HG03469 (cell line): ENCODE measurements at regions not wholly inside any gene's neighbourhood (a gene's known extent, or its start where the extent isn't known, plus 50 kb on each side); places are given as distances from the start of the nearest gene placed in this dataset.

Experiments used
- ATAC-seq: cut with Tn5 transposase; IDR thresholded peaks from one replicate; pipeline ENCODE4 v1.9.1; 2021; ENCODE audit warnings: mild to moderate bottlenecking, moderate library complexity, moderate number of reproducible peaks; ENCODE audit not compliant: unreplicated experiment

DNA sequence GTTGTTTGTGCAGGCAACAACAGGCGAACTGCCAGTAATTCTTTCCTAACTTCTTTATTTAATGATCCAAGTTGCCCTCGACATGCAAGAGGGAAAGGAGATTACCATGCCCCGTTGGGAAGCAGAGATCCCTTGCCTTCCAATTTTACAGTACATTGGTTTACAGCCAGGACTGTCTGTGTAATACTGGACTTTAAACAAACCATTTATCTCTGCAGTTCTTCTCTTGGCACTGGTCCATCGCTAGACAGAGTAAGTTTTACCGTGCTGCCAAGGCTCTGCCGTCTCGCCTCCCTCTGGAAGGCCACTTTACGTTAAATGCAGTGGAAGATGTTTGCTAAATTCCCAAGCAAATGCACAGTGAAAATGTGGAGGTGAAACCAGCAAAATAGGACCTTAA is 660.3 kb upstream of the PRKX start:
- ATAC-seq: no peak

DNA sequence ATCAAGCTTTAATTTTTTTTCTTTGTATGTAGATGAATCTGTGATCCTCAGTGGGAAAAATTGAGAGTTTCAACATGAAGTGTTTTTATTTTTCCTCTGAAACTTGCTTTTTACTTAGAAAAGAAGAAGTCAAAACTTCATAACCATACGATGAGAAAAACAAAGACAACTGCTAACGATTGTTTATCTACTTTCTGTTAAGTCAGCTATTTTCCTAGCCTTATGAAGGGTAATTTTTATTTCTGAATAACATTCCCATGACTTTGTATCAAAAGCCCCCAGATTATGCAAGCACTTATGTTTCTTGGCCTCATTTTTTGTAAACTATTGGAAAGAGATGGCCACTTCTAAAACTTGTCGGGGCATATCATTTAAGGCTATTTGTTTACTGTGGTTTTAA is 645.1 kb upstream of the PRKX start:
- ATAC-seq: no peak

DNA sequence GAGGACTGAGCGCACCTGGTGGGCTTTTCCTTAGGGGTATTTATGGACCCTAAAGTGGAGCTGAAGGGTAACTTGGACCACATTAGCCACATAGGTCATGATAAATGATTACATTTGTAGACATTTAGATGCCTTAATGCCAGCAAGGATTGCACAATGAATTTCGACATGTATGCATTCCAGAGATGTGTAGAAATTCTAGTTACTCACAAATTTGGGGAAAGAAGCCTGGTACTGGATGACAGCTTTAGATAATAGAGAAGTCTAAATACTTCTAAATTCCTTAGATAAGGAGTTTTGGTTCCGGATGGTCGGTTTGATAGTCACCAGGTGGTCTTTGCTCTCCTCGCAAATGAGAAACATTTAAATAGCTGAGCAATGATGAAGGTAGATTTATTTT is 609.5 kb upstream of the PRKX start:
- ATAC-seq: no peak

DNA sequence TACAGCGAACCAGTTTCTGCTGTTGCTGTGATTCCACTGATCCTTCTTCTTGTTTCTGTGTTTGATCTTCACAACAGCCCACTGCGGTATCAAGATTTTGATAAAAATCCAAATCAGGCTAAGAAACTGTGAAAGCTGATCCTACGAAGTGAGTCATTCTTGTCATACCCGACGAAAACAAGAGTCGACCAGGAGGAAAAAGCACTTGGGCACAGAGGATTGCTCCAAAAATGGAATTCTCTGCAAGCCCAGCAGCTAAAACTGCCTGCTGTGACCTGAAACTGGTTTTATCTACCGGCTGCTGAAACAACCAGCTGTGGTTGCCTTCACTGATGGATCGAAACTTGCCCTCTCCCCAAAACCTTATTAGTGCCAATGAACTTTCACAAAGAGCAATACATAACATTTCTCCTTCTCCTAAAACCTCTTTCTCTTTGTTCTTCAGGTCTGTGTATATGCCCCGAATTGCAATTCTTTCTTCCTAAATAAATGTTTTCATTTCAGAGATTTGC is 607.0 kb upstream of the PRKX start:
- ATAC-seq: no peak

DNA sequence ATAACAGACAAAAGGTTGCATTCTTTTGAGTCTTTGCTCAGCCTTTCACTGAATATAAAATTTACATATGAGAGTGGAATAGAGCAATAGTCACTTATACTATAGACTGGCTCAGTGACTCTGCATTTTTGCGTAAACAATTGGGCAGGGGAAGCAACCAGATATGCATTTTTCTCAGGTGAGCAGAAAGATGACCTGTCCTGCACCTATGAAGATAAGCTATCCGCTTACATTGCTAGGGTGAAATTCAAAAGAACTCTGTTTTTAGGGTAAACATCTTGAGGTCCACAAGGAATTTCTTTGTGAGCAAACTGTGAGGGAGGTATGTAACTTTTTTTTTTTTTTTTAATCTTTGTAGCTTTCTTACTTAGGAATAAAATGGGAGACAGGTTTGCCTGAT is 602.4 kb upstream of the PRKX start:
- ATAC-seq: no peak

DNA sequence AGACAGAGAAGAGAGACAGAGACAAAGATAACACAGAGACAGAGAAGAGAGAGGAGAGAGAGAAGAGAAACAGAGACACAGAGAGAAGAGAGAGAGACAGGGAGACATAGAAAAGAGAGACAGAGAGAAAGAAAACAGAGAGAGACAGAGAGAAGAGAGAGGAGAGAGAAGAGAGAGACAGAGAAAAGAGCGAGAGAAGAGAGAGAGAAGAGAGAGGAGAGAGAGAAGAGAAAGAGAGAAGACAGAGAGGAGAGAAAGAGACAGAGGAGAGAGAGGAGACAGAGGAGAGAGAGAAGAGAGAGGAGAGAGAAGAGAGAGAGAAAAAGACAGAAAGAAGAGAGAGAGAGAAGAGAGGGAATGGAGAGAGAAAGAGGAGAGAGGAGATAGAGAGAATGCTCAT is 601.1 kb upstream of the PRKX start:
- ATAC-seq: no peak

DNA sequence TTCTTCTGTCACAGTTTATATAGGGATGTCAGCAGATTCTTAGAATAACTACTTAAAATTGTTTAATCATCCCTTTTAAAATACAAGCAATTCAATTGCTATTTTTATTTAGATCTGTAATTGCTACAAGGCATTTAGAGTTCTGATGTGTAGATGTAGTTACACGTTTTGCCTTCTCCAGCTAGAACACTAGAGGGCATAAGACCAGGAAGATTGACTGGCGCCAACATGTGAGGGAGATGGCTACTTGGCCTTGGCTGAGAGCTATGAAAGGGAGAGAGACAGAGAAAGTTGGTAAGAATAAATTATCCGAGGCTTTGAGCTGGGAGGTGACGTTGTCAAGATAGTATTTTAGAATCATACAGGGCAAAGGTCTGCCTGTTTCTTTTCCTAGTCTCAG is 563.7 kb upstream of the PRKX start:
- no peak for ATAC-seq

DNA sequence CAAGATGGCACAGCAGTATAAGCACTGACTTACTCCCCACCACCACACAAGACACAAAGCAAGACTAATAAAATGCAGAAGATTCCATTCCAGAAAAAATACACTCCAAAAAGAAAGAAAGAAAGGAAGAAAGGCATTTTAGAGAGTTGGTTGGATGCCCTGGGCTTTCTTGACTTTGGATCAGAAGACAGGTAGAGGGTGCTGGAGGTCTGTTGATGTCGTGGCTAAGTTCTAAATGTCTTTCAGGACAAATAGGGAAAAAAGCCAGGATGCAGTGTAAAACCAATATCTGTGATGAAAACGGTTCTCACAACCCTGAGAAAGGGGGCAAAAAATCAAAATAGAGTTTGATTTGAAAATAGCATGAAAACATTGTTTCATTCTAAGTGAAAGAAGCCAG is 555.2 kb upstream of the PRKX start:
- ATAC-seq: no peak

DNA sequence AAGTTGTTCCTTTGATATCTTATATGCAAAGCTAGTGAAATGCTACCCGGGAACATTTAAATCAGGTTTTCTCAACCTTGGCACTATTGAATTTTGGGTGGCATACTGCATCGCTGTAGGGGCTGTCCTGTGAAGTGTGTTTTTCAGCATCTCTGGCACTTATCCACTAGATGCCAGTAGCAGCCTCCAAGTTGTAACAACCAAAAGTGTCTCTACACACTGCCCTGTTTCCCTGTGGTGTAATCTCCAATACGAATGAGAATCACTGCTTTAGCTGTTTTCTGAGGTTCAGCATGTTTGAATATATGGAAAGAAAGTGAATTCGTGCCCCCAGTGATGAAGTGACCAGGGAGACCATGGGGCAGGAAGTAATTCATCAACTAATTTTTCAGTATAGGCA is 551.6 kb upstream of the PRKX start:
- ATAC-seq: no peak

DNA sequence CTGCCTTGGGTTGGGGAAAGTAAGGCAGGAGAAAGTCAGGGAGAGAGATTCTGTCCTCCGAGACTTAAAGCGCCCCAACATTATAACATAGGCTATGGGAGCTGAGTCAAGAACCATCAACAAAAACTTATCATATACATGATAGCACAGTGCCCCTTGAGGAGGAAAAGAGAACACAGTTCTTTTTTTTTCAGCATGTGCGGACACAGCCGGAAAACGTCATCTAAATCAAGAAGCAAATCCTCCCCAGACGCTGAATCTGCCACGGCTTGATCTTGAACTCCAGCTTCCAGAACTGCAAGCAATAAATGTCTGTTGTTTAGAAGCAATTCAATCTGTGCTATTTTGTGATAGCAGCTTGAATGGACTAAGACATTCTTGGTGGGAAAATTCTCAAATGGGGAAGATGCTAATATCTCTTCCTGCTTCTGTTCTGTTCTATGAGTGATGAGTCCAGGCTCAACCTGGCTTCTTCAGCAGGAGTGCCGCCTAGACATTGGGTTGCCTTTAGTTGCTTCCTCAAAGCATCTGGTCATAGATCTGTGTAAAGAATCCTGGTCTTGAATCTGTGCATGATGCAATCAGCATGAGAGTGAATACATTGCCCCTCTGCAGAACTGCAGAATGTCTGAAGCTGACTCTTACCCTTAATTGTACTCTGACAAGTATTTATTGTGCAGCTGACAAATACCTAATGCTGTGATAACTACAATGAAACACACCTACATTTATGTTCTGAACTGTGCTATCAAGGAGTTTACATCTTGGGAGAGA is 549.8 kb upstream of the PRKX start:
- ATAC-seq: no peak

DNA sequence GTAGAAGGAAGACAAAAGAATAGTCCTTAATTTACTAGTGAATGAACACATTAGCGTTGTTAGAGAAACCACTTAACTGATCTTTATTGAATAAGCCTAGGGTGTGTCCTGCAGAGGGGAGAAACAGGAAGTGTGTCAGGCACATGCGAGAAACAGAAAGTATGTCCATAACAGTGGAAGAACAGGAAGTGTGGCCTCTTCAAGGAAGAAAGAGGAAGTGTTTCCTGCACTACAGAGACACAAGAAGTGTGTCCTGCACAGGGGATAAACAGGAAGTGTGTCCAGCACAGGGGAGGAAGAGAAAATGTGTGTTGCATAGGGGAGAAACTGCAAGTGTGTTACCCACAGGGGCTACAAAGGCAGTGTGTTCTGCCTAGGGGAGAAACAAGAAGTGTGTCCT is 539.6 kb upstream of the PRKX start:
- ATAC-seq: no peak

DNA sequence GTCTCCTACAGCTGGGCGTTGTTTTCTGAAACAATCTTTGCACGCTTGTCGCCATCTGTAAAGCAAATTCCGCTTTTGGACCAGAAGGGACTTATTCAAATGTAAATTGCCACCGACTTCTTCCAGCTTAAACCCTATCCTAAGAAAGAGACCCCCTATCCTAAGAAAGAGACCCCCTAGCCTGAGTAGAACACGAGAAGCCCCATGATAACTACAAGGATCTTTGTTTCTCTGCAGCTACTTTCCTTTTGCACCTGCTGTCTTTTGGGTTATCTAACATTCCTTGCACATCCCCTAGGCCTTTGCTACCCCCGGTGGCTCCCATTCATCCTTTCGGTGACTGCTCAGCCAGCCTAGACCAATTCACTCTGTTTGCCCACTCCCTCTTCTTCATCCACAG is 536.0 kb upstream of the PRKX start:
- ATAC-seq: no peak

DNA sequence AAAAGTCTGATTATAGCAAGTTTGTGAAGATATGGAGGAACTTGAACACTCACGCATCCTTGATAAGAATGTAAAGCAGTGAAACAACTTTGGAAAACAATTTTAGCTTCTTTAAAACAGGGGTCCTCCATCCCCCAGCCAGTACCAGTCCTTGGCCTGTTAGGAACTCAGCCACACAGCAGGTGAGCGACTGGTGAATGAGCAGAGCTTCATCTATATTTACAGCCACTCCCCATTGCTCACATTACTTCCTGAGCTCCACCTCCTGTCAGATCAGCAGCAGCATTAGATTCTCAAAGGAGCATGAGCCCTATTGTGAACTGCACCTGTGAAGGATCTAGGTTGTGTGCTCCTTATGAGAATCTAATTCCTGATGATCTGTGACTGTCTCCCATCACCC is 530.3 kb upstream of the PRKX start:
- no peak for ATAC-seq

DNA sequence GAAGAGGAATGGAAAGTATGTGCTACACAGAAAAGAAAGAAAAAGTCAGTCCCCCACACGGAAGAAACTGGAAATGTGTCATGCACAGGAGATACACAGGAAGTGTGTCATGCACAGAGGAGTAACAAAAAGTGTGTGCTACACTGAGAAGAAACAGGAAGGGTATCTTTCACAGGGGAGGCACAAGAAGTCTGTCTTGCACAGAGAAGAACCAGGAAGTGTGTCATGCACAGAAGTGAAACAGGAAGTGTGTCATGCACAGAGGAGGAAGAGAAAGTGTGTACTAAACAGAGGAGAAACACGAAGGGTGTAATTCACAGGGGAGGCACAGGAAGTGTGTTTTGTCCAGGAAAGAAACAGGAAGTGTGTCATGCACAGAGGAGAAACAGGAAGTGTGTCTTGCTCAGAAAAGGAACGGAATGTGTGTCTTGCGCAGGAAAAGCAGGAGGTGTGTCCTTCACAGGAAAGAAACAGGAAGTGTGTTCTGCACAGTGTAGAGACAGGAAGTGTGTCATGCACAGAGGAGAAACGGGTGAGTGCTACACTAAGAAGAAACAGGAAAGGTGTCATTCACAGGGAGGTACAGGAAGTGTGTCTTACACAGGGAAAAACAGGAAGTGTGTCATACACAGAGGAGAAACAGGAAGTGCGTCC is 527.2 kb upstream of the PRKX start:
- ATAC-seq: no peak

DNA sequence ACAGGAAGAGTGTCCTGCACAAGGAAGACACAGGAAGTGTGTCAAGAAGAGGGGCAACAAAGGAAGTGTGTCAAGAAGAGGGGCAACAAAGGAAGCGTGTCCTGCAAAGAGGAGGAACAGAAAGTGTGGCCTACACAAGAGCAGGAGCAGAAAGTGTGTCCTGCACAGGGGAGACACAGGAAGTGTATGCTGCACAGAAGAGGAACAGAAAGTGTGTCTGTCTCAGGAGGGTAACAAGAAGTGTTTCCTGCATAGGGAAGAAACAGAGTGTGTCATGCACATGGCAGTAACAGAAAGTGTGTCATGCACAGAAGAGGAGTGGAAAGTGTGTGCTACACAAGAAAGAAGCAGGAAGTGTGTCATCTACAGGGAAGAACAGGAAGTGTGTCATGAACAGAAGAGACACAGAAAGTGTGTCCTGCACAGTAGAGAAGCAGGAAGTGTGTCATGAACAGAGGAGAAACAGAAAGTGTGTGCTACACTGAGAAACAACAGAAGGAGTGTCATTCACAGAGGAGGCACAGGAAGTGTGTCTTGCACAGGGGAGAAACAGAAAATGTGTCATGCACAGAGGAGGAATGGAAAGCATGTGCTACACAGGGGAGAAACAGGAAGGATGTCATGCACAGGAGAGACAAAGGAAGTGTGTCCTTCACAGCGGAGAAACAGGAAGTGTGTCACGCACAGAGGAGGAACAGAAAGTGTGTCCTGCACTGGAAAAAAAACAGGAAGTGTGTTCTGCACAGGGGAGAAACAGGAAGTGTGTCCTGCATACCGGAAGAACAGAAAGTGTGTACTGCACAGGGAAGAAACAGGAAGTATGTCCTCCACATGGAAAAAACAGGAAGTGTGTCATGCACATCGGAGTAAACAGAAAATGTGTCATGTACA is 526.4 kb upstream of the PRKX start:
- ATAC-seq: no peak

DNA sequence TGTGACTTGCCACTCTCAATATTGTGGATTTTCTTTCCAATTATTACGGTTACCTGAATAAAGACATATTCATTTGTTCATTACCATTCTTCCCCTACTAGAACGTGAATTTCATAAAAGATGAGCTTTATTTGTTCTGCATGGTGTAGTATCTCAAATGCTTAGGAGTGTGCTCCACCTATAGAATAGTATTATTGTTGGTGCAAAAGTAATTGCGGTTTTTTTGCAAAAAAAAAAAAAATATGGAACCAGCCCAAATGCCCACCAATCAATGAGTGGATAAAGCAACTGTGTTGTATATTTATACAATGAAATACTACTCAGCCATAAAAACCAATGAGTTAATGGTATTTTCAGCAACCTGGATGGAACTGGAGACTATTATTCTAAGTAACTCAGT is 525.5 kb upstream of the PRKX start:
- ATAC-seq: no peak

DNA sequence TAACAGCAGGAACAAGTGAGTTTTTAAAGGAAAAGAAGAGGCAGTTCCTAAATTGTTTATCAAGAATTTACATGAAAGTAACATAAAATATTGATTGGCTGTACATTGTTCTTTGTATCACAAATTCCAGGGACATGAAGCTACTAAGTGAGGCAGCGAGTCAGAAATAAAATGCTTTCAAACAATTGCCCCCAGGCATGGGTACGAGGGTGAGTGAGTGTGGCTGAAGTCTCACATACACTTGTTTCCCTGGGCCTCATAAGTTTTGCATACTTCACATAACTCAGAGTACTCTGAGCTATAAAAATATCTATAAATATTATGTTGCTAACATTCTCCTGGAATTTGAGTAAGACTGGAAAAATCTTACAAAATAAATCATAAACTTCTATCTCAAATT is 511.6 kb upstream of the PRKX start:
- no peak for ATAC-seq

DNA sequence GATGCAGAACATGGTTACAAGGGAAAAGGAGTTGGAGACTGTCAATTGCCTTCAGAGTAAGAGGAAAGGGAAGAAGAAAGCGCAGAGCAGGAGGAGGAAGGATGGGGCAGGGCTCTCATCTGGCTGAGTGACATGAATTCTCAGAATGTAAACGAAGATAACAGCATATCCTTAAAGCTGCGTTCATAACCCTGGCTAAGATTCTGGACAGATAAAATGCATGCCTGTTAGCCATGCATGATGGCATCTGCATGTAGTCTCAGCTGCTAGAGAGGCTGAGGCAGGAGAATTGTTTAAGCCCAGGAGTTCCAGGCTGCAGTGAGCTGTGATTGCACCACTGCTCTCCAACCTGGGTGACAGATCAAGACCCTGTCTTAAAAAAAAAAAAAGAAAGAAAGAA is 493.5 kb upstream of the PRKX start:
- ATAC-seq: no peak

DNA sequence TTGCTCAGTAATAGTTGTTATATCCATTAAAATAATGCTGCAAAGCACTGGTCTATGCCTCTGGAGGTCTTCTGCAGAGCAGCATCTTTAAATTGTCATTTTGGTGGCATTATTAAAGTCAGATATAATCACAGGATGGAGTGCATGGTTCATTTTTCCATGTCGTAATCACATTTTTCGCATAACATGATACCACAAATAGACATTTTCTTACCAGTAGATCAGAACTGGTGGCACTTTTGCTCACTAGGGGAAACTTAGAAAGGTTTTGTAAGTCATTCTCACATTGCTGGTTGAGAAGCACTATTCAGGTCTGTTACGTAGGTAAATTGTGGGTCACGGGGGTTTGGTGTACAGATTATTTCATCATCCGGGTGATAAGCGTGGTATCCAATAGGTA is 484.5 kb upstream of the PRKX start:
- no peak for ATAC-seq

DNA sequence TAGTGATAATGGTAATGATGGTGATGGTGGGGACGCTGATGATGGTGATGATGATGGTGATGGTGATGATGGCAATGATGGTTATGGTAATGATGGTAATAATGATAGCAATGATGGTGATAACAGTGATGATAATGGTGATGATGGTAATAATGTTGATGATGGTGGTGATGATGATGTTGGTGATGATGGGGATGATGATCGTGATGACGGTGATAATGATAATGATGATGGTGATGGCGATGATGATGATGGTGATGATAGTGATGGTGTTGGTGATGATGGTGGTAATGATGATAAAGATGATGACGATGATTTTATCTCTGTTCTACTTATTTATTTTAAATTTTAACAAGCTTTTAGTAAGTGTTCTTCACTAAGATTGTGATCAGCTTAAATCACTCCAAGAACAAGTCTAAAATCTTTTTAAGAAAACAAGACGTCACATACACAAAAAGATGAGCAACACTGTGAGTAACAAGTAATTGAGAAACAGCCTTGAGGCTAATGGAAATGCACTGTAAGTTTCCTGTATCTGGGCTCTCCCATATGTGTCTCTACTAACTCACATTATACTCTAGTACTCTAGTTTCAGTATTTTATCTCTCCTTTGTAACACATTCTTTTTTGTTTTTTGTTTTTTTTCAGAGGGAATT is 480.2 kb upstream of the PRKX start:
- ATAC-seq: no peak

DNA sequence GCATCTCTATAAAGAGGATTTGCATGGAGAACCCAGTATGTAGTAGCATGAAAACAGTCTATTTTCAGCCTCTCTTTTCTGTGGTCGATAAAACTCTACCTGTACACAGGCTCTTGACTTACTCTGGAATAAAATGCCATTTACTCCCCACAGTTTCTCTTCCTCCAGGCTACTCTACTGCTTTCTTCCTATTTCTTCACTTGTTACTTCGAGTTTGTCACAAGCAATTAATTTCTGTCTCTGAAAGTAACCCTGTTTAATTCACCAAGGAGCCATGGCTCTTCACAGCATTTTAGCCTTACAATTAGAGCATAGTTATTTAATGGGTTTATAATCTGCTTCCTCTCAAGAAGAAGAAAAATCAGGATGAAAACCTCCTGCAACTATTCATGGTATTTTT is 472.9 kb upstream of the PRKX start:
- no peak for ATAC-seq
